Fibroblast of the aortic adventitia (primary cell): ENCODE measurements at regions not wholly inside any gene's neighbourhood (a gene's known extent, or its start where the extent isn't known, plus 50 kb on each side); places are given as distances from the start of the nearest gene placed in this dataset.

Experiments
- DNase-seq: peaks from one replicate; pipeline ENCODE4 v3.0.0-alpha.2; 2010; ENCODE audit warnings: low read depth
- H3K4me3 ChIP-seq: 2 replicates; pipeline ENCODE4 v1.5.1; 2011; ENCODE audit warnings: low read depth, mild to moderate bottlenecking, control low read depth, low read length, moderate library complexity
- CTCF ChIP-seq: IDR thresholded peaks from 2 replicates; pipeline ENCODE4 v1.5.1; 2011; ENCODE audit warnings: mild to moderate bottlenecking, low read length, control low read depth, inconsistent platforms; ENCODE audit not compliant: insufficient read depth

GRCh38 chr4:123892368-123892976, 495.9 kb downstream of the SPRY1 start:
- no peak for TF ChIP-seq CTCF
- no peak for DNase-seq
- no peak overlapping the region for H3K4me3 ChIP-seq

- DNase-seq: peak; percentile 70
These were observed 496.7 kb downstream of the SPRY1 start for GRCh38 chr4:123893011-123893981.

GRCh38 chr4:123896446-123897071, 500.0 kb downstream of the SPRY1 start:
- no peak for TF ChIP-seq CTCF
- H3K4me3 ChIP-seq: no peak overlapping the region
- peak; percentile 61 for DNase-seq

More at GRCh38 chr4:123893011-123893981, 496.7 kb downstream of the SPRY1 start:
- H3K4me3 ChIP-seq: no peak overlapping the region
- no peak for TF ChIP-seq CTCF

- H3K4me3 ChIP-seq: no peak overlapping the region
- TF ChIP-seq CTCF: no peak
- DNase-seq: no peak
These were observed 502.5 kb downstream of the SPRY1 start for GRCh38 chr4:123898946-123899666.

GRCh38 chr4:123904882-123905281, 508.3 kb downstream of the SPRY1 start:
- TF ChIP-seq CTCF: no peak
- no peak overlapping the region for H3K4me3 ChIP-seq
- DNase-seq: no peak

GRCh38 chr4:123913598-123913997, 517.0 kb downstream of the SPRY1 start:
- no peak for TF ChIP-seq CTCF
- DNase-seq: no peak
- no peak overlapping the region for H3K4me3 ChIP-seq
